ENCODE measurements at regions not wholly inside any gene's neighbourhood (a gene's known extent, or its start where the extent isn't known, plus 50 kb on each side); places are given as distances from the start of the nearest gene placed in this dataset.

DNA sequence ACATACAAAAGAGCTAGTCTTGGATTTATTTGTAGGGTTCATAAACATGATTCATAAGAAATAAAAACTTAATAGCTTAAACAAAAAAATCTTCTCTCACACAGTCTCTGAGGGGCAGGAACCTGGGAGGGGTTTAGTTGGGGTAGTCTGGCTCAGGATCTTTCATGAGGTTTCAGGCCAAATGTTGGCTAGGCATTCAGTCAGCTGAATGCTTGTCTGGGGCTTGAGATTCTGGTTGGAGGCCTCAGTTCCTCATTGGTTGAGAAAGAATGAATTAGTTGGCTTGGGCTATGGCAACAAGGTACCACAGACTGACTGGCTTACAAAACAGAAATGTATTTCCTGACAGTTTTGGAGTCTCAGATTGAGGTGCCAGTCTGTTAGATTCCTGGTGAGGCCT is 74.3 kb downstream of the ANKRD7 start:
- intact Hi-C loops (cut with DNase I), result no loop called here
- H3K9me3 ChIP-seq, result no peaks in the 10 kb centered on the region
- DNase-seq (ENCODE audit: extremely low spot score in 2 of 2), result no peak
- no peaks in the 10 kb centered on the region for H3K4me1 ChIP-seq
- no peaks in the 10 kb centered on the region for H3K36me3 ChIP-seq
- TF ChIP-seq, protein P1, sequence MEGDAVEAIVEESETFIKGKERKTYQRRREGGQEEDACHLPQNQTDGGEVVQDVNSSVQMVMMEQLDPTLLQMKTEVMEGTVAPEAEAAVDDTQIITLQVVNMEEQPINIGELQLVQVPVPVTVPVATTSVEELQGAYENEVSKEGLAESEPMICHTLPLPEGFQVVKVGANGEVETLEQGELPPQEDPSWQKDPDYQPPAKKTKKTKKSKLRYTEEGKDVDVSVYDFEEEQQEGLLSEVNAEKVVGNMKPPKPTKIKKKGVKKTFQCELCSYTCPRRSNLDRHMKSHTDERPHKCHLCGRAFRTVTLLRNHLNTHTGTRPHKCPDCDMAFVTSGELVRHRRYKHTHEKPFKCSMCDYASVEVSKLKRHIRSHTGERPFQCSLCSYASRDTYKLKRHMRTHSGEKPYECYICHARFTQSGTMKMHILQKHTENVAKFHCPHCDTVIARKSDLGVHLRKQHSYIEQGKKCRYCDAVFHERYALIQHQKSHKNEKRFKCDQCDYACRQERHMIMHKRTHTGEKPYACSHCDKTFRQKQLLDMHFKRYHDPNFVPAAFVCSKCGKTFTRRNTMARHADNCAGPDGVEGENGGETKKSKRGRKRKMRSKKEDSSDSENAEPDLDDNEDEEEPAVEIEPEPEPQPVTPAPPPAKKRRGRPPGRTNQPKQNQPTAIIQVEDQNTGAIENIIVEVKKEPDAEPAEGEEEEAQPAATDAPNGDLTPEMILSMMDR (IDR thresholded peaks at IDR 0.05), result no peak
- TF ChIP-seq POLR2AphosphoS5 (IDR thresholded peaks at IDR 0.05; ENCODE audit: insufficient read depth in 1 of 2, low read depth in 1 of 2) (no peak), POLR2A (IDR thresholded peaks at IDR 0.05) (no peak)
- H3K4me3 ChIP-seq, result no peak overlapping the region
- H3K27me3 ChIP-seq, result no peaks in the 10 kb centered on the region
- H3K27ac ChIP-seq, result no peak overlapping the region

- H3K27ac ChIP-seq, result no peak overlapping the region
- H3K27me3 ChIP-seq, result no peaks in the 10 kb centered on the region
- no peaks in the 10 kb centered on the region for H3K4me1 ChIP-seq
- H3K9me3 ChIP-seq, result no peaks in the 10 kb centered on the region
- intact Hi-C loops (cut with DNase I), result no loop called here
- TF ChIP-seq POLR2A (IDR thresholded peaks at IDR 0.05) (no peak), POLR2AphosphoS5 (IDR thresholded peaks at IDR 0.05; ENCODE audit: insufficient read depth in 1 of 2, low read depth in 1 of 2) (no peak)
- TF ChIP-seq, protein P1 (IDR thresholded peaks at IDR 0.05), result no peak
- no peak for DNase-seq (ENCODE audit: extremely low spot score in 2 of 2)
- no peaks in the 10 kb centered on the region for H3K36me3 ChIP-seq
- H3K4me3 ChIP-seq, result no peak overlapping the region
Measured at GRCh38 chr7:118300177-118300576, 75.7 kb downstream of the ANKRD7 start.

DNA sequence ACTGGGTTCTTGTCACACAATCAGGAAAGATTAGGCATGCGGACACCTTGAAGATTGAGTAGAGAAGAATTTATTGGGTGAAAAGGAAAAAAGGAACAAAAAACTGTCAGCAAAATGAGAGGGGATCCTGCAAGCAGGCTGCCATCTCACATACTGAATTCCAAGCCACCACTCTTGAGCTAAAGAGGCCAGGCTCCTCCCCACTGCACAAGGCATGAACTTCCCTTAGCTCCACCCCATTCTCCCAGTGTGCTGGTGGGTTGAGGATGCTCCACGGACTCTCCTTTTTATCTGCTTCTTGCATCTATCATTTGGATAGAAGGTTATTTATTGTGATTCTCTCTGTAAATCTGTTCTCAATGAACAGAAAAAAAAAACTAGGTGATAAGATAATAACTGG is 79.6 kb downstream of the ANKRD7 start:
- intact Hi-C loops (cut with DNase I), result no loop called here
- TF ChIP-seq POLR2A (IDR thresholded peaks at IDR 0.05) (no peak), POLR2AphosphoS5 (IDR thresholded peaks at IDR 0.05; ENCODE audit: insufficient read depth in 1 of 2, low read depth in 1 of 2) (no peak)
- TF ChIP-seq, protein P1 (IDR thresholded peaks at IDR 0.05), result no peak

DNA sequence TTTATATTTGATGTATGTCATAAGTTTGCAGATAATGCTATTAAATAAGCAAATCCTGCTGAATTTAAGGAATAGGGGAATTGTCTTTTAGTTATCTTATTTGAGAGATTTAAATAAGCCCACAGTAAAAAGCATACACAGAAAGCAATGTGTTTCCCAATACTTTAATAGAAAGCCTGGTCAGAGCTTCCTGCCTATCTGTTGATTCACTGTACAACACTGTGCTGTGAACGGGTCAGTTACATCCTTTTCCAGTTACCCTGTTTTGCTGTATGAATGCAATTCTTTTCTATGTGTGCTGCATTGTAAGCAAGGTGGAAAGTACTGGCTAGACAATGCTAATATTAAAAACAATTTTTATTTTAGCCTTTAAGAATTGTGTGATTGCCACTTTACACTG is 81.2 kb downstream of the ANKRD7 start:
- Histone ChIP-seq H3K36me3 (no peaks in the 10 kb centered on the region), H3K9me3 (no peaks in the 10 kb centered on the region), H3K27me3 (no peaks in the 10 kb centered on the region), H3K4me3 (no peak overlapping the region), H3K4me1 (no peaks in the 10 kb centered on the region), H3K27ac (no peak overlapping the region)
- intact Hi-C loops (cut with DNase I), result no loop called here
- TF ChIP-seq POLR2AphosphoS5 (IDR thresholded peaks at IDR 0.05; ENCODE audit: insufficient read depth in 1 of 2, low read depth in 1 of 2), result no peak
- TF ChIP-seq POLR2A (IDR thresholded peaks at IDR 0.05), result no peak
- TF ChIP-seq, protein P1 (IDR thresholded peaks at IDR 0.05), result no peak
- DNase-seq (ENCODE audit: extremely low spot score in 2 of 2), result no peak

More for the DNA sequence above, 79.6 kb downstream of the ANKRD7 start:
- Histone ChIP-seq H3K27ac (no peak overlapping the region), H3K4me3 (no peak overlapping the region), H3K27me3 (no peaks in the 10 kb centered on the region), H3K9me3 (no peaks in the 10 kb centered on the region), H3K36me3 (no peaks in the 10 kb centered on the region), H3K4me1 (no peaks in the 10 kb centered on the region)
- DNase-seq (ENCODE audit: extremely low spot score in 2 of 2), result no peak

DNA sequence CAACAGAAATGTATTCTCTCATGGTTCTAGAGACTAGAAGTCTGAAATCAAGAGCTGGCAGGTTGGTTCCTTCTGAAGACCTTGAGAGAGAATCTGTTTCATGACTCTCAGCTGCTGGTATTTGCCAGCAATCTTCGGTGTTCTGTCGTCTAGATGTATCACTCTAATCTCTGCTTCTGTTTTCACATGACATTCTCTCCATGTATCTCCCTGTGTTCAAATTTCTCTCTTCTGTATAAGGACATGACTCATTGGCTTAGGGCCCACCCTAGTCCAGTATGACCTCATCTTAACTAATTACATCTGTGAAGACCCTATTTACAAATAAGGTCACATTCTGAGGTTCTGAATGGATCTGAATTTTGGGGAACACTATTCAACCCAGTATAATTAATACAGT is 82.3 kb downstream of the ANKRD7 start:
- no peaks in the 10 kb centered on the region for H3K36me3 ChIP-seq
- H3K27ac ChIP-seq, result no peak overlapping the region
- H3K9me3 ChIP-seq, result no peaks in the 10 kb centered on the region
- H3K27me3 ChIP-seq, result no peaks in the 10 kb centered on the region
- TF ChIP-seq POLR2AphosphoS5 (IDR thresholded peaks at IDR 0.05; ENCODE audit: insufficient read depth in 1 of 2, low read depth in 1 of 2), result no peak
- H3K4me1 ChIP-seq, result no peaks in the 10 kb centered on the region
- no peak for DNase-seq (ENCODE audit: extremely low spot score in 2 of 2)
- H3K4me3 ChIP-seq, result no peak overlapping the region
- intact Hi-C loops (cut with DNase I), result no loop called here

All from vagina (tissue), 2 donors.